NCI-H128 (cell line): ENCODE measurements at regions not wholly inside any gene's neighbourhood (a gene's known extent, or its start where the extent isn't known, plus 50 kb on each side); places are given as distances from the start of the nearest gene placed in this dataset.
"Not testable (repeated sequence)": the region's sequence is repeated elsewhere in the genome, so short reads cannot be mapped to it uniquely, and the experiment has no call there.

Experiments
- DNase-seq: peaks from one replicate; lab custom pipeline; 2025; ENCODE audit not compliant: unreplicated experiment; lab: John Stamatoyannopoulos, UW

DNA sequence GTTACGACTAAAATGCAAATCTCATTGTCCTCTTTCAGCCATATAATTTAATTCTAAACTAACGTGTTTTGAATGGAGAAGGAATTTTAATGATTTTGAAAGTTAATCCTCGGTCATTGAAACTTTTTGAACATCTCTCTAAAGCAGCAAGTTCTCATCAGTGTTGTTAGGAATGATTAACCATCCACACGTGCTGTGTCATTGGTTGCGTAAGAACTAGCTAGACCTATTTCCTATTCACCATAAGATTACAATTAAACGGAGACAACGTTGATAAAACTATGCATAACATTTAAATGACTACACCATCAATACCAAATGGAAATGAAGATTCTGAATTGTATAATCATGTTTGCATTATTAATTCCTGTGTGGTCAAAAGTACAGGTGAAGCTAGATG lies 155.6 kb upstream of the IRS2 start:
- DNase-seq: no peak

DNA sequence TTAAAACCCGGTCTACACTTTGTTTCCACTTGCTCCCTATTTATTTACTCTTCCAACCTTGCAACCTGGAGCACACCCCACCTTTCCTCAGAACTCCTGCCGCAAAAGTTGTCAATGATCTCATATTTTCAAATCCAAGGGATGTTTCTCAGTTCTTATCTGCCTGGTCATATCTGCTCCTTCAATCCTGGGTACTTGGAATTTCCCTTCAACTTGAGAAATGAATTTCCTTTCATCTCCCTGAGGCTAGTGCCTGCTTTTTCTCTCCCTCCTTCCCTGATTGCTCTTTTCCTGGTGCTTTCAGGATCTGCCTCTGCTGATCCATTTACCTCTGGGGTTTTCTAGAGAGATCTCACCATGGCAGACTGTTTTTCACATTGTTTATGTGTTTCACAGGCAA lies 154.8 kb upstream of the IRS2 start:
- no peak for DNase-seq

DNA sequence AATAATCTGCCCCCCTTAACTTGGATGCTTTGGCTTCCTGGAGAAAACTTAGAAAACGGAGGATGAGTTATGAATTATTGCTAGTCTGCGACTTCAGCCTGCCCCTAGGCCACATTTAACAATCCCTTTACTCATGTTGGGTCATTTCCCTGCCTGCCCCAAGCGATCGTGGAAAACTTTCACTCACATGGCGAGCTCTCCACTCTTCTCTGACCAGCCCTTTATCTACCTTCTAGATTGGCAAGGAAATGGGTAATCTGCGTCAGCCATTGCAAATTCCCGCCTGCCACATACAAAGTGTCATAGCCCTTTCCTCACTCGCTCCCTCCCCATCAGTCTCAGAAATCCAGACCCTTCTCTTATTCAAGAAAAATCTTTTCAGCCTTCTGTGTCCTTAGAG lies 154.3 kb upstream of the IRS2 start:
- no peak for DNase-seq

DNA sequence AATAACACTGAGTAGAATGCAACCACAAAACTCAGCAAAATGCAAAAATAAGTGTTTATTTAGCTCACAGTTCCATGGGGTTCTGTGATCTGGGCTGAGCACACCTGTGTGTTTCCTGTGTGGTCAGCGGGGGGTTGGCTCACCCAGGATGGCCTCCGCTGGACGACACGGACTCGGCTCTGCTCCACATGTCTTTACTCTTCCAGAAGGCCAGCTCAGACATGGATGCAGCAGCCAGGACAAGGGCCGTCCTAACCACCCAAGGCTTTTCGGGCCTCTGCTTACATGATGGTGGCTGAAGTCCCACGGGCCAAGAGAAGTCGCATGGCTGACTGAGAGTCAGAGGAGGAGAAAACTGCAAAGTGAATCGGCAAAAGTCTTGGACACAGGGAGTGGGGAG lies 153.5 kb upstream of the IRS2 start:
- DNase-seq: no peak

DNA sequence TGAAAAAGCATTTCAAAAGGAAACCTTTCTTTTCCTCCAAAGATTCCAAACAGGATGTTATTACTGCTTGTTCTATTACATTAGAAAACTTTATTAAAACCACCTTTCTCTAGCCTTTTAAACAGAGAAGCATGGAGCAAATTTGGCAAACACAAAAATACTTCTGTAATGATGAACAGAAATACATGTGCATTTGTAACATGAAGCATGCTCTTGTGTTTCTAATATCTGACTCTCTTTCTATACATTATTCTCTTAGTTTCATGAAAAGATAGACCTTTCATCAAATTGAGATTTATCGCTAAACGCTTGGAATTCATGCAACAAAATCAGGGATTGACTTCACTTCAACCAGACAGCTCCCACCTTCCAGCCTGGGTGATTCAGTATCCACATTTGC lies 152.8 kb upstream of the IRS2 start:
- no peak for DNase-seq

DNA sequence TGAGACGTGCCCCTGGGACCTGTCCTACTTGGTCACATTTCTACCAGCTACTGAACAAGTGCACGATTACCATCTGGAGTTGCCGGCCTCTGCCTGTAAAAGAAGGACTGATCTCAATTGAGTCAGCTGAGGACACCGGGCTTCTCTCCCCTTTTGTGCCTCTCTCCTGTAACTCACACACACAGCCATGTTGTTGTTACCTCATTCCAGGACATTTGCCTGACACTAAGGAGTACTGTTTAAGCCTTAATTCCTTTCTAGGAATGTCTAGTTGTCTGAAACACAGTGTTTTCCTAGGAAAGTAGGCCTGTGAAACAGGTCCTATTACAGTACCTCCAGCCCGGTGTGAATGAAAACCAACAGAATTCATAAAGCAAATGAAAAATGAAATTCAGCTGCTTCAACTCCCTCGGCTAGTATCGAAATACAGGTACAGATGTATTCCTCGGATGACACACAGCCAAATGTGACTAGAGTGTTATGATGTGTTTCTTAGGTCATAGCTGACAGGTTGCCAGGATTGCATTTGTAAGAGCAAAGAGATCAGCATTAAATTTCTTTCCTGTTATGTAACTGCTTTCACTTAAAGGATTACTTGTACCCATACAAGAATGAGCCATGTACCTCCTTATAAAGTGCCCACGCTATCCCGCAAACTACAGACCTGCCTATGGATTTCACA lies 152.0 kb upstream of the IRS2 start:
- no peak for DNase-seq

DNA sequence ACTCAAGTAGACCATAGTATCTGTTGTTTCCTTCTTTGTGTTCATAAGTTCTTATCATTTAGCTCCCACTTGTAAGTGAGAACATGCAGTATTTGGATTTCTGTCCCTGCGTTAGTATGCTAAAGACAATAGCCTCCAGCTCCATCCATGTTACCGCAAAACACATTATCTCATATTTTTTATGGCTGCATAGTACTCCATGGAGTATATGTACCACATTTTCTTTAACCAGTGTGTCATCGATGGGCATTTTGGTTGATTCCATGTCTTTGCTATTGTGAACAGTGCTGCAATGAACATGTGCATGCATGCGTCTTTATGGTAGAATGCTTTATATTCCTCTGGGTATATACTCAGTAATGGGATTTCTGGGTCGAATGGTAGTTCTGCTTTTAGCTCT lies 148.1 kb upstream of the IRS2 start:
- DNase-seq: not testable (repeated sequence)

DNA sequence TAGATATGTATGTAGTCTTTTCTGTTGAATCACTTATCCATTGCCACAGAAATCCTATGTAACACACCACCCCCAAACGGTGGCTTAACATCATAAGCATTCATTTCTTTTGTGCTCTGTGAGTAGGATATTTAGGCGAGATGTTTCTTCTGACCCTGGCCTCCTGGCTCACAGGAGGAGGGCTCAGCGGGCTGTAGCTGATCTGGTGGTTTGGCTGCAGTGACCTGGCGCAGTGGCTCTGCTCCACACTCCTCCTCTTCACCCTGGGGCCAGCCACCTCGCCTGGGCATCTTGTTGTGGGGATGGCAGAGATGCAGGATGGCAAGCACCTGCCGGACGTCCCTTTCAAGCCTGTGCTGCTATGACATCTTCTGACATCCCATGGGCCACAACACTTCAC lies 147.1 kb upstream of the IRS2 start:
- DNase-seq: no peak

DNA sequence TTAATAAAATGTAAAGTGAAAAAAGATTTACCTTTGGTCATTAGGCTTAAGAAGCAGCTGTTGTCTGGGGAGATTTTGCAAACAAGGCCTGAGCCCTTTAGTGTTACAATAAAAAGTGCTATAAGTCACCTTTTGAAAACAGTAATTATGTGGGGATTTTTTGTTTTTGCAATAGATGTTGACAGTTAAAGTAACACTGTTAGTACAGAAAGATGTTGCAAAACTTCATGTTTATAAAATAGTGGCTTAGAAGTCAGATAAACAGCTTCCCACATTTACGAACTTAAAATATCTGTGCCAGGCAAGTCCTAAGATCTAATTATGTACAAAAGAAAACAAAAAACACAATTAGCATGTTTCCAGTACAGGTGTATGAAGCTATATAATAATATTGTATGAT lies 138.0 kb upstream of the IRS2 start:
- DNase-seq: no peak

DNA sequence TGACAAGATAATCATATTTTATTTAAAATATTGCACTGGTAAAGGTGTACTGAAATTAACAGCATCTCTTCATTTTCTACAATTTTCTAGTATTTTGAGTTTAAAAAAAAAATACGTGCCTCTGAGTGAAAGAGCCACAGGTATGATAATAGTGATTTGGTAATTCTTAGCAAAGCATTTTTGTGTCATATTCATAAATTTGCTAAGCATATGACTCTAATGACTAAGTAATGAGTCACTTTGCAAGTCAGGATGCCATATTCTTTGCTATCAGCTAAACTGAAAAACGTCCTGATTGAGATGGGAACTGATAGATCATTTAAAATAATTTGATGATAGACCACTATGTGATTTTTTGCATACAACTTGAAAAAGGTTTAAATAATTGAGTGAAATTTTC lies 136.1 kb upstream of the IRS2 start:
- no peak for DNase-seq

DNA sequence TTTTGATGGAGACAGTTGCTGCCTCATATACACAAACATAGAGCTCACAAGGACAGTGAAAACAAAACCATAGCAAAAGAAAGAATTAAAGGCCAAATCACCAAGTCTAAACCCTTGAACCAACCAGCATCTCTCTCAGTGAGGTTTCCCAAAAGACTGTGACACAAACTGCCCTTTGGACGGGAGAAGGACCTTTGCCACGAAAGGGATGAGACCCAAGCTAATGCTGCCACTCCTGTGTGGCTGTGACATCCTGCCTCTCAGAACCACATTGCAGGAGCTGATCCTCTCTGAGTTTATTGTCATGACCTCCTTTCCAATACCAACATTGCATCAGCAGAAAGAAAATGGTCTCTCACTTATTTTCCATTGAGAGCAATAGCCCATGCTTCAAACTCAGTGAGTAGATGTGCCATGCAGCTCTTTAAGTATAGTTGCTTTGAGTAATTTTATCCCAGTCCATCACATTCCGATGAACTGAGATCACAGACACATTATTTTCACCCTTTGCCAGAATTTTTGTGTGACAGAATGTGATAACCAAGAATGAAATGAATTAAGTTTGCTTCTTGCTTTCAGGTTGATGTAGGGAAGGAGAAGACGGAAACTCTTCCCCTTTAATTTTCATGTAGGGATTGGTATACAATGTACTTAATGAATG lies 133.5 kb upstream of the IRS2 start:
- DNase-seq: no peak

DNA sequence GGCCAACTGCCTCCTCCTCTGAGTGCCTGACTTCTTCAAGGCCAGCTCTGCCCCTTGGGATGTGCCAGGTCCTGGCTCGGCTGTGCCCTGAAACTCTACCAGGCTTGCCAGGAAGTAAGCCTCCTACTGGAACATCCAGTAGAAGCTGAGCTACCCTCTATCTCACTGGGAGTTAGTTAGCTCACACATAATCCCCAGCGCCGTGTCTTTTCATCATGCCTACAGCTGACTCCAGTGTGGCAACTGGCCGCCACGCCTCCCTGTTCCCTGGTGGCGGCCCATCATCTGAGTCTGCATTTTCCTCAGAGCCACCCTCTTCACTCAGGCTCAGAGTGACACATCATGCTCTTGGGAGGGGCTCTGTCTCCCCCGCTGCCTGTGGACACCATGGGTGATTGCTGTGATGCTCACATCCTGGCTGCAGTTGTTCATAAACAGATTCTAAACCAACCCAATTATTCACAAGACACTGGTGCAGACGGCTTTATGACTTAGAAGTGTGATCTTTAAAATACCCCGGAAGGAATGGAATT lies 131.9 kb upstream of the IRS2 start:
- no peak for DNase-seq

DNA sequence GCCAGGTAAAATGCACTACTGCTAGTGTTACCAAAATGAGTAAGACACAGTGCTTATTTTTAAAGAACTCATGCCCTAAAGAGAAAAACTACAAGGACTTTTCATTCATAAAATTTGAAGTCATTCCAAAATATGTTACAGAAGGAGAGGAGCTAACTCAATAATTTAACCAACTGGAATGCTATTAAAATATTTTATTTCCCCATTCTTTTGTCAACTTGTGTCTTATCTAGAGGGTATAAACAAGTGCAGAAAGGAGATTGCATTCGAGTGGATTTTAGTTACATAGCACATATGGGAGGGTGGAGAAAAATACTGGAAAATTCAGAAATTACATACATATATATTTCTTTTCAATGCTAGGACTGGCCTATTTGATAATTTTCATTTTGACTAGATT lies 131.0 kb upstream of the IRS2 start:
- no peak for DNase-seq

DNA sequence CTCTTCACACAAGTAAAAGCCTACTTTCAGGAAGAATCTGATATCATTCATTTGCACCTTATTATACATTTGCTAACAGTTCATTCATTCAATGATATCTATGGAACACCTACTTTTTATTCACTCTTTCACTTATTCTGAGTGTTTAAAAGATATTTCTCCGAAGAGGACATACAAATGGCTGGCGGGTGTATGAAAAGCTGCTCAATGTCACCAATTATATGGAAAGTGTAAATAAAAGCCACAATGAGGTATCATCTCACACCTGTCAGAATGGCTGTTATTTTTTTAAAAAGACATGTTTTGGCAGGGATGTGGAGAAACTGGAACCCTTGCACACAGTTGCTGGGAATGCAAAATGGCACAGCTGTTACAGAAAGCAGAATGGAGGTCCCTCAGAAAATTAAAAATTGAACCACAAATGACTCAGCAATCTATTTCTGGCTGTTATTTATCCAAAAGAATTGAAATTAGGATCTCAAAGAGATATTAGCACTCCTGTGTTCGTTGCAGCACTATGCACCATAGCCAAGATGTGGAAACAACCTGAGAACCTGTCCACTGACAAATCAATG lies 127.6 kb upstream of the IRS2 start:
- DNase-seq: no peak

DNA sequence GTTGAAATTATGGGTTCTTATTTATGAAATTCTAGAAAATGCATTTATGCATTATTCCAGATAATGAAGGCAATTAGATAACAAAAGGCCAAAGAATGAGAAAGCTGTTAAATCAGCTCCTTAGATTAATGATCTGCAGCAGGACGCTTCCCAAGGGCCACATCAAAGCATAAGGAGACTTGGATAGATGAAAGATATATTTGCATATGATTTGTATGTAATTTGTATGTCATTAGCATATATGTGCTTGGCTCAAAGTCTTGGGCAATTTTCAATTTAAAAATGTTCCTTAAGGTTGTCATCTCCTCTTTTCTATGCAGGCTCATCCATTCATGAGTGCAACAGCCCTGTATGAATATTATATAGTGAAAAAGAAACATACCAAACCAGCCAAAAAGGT lies 126.8 kb upstream of the IRS2 start:
- no peak for DNase-seq

DNA sequence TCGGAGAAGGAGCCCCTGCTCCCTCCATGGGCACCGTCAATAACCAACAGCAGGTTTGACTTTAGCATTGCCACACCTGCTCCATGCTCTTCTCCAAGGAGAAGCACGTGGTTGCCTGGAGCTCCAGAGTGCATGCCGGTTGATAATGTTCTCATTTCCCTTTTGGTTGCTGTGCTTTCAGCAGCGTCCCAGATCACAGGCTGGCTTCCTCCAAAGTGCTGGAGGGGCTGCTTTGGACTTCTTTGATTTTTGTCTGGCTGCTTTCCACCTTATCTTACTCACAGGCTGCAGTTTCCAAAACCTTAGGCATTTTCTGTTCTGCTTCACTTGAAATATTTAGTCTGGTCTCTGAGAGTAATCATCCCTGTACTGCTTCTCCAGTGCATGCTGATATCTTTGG lies 123.8 kb upstream of the IRS2 start:
- DNase-seq: no peak

DNA sequence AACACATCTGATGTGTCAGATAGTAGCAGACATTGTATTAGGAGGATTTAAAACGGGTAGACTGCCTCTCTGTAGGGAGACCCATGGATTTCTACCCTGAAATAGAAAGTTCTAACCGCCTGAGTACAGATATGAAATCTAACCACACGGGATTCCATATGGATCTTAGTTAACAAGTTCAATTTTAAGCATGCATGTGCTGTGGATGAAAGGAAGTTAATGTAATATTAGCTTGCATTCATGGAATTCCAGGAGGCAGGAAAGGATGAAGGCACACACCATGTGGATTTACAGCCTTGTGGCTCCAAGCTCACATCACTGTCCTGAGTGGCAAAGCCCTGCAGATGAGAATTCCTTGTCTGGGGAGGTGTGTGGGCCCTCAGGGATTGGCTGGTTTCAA lies 120.6 kb upstream of the IRS2 start:
- no peak for DNase-seq

DNA sequence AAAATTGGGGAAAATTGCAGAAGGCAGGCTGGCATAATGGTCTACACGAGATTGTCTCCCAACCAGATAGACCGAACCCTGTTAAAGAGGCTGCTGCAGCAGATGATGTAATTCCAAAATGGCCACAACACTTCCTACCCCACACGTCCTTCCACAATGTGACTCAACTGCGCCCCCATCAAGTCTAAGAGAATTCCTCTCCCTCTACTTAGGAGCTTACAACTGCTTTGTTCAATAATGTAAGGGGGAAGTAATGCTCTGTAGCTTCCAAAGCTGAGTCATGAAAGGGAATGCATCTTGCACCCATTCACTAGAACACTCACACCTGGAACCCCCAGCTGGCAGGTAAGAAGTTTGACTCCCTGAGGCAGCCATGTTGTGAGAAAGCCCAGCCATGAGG lies 117.8 kb upstream of the IRS2 start:
- no peak for DNase-seq

DNA sequence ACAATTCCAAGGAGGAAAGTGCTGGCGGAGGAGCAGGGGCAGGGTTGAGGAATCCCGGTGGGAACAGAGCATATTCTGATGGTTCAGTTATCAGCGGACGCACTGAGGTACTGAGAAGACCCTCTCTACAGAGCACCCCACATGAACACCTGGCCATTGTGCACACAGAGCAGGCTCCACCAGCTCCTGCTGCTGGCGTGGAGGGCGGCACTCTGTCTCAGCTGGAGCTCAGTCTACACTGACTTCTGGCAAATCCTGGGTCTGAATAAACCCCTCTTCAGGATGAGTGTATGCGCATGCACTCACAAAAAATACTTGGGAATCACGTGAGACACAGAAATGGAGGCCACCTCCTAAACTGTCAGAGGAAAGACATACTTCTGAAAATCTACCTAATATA lies 114.4 kb upstream of the IRS2 start:
- no peak for DNase-seq

DNA sequence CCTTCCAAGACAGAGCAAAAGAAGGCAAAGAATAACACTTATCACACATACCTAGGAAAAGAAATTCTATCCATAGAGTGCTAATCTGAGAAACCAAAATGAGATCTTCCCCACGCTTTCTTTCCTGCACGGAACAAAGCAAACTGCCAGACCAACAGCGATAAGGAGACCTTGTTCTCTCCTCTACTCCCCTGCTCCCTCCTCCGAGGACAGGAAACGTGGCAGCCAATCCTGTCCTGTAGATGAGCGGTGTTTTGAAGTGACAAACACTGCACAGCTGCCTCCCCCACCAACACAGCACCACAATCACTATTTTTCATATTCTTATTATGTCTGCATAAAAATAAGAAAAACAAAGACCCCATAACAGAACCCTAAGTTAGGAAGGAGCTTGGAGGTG lies 113.9 kb upstream of the IRS2 start:
- no peak for DNase-seq

DNA sequence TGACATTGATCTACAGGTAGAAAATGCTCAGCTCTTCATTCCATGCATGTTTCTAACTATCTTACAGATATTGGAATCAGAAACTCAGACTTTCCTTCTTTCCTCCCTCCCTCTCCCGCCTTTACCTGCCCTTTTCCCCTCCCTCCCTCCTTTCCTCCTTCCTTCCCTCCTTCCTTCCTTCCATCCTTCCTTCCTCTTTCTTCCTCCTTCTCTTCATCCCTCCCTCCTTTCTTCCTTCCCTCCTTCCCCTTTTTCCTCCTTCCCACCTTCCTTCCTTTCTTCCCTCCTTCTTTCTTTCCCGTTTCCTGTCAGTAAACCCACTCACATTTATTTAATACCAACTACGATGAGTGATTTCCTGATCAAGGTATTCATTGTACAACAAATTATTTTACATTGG lies 113.4 kb upstream of the IRS2 start:
- DNase-seq: no peak

DNA sequence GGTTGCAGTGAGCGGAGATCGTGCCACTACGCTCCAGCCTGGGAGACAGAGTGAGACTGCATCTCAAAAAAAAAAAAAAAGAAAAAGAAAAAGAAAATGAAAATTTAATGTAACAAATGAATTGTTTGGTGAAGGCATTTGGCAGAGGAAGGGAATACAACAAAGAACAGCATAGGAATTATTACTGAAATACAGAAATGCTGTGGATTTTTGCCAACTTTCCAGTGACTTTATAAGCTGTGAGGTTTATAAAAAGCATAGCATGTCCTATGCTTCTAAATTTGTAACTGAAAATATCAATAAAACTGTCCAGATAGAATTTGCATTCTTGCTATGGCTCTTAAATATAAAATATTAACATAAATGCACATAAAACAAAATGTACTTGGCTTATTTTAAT lies 112.9 kb upstream of the IRS2 start:
- no peak for DNase-seq
